Fibroblast of lung (primary cell): ENCODE measurements at regions not wholly inside any gene's neighbourhood (a gene's known extent, or its start where the extent isn't known, plus 50 kb on each side); places are given as distances from the start of the nearest gene placed in this dataset.

Source experiments
- CTCF ChIP-seq, 2 donors: IDR thresholded peaks in 1 of 2; conservative IDR thresholded peaks in 1 of 2; 1 replicate in 1 of 2; 2 replicates in 1 of 2; pipeline ENCODE4 v1.5.1; 2011 to 2012; ENCODE audit warnings: low read length in 2 of 2, control low read depth in 1 of 2, inconsistent platforms in 1 of 2, low read depth in 1 of 2, mild to moderate bottlenecking in 1 of 2
- EZH2 ChIP-seq: IDR thresholded peaks from 2 replicates; pipeline ENCODE4 v1.5.1; 2012; ENCODE audit warnings: low read length, control low read depth, mild to moderate bottlenecking; ENCODE audit errors: missing control alignments

DNA sequence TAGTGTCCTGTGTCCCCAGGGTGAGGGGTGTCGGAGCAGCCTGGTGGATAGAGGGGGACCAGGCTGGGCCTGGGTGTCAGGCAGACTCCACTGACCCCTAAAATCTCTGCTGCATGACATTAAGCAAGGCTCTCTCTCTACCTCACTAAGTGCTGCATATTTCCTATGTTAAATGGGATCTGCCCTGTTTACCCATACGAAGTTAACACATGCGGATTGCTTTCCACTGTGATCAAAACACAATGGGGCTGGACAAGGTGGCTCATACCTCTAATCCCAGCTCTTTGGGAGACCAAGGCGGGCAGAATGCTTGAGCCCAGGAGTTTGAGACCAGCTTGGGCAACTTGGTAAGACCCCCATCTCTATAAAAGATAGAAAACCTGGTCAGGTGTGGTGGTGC lies 426.2 kb downstream of the MIAT start:
- TF ChIP-seq CTCF (conservative IDR thresholded peaks at IDR 0.05 in 1 of 2, IDR thresholded peaks at IDR 0.05 in 1 of 2; ENCODE audit: low read depth in 1 of 2, low read length in 2 of 2) (no peak), EZH2 (no peak)
